Fibroblast of peridontal ligament (primary cell): ENCODE measurements at regions not wholly inside any gene's neighbourhood (a gene's known extent, or its start where the extent isn't known, plus 50 kb on each side); places are given as distances from the start of the nearest gene placed in this dataset.
A peak's percentile ranks its signal among the peaks of the same experiment; 100 is the strongest.

ENCODE experiments used
- DNase-seq: peaks from one replicate; pipeline ENCODE4 v3.0.0-alpha.2; 2010; ENCODE audit errors: extremely low read depth

DNA sequence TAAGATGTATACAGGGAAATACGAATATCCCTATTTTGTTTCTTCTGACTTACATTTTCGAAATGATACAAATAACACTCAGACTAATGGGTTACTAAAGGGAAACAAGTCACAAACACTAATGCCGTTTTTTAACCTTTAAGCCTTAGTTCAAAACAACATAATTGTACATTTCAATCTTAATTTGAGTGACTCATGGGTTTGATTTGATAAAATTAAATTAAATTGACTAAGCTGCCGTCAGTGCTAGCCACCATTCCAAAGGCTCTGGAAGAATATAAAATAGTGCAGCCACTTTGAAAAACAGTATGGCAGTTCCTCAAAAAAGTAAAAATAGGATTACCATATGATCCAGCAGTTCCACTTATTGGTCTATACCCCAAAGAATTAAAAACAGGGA is 133.8 kb upstream of the NT5C1B start:
- no peak for DNase-seq

DNA sequence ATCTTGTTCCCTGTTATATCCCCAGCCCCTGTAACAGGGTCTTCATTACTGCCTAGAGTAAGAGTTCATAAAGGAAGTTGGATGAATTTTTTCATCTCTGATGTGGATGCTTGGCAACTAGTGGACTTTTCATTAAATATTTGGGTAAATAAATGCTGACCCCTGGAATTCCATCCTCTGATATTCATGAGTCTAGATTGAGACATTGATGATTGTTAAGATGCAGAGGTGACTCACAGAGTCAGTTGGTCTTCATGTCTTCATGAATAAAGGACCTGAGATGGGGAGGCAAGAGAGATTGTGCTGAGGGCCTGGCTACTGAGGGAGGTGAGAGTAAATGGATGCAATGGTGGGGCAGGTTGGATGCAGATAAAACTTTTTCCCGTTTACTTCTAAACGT is 132.7 kb upstream of the NT5C1B start:
- DNase-seq: no peak

DNA sequence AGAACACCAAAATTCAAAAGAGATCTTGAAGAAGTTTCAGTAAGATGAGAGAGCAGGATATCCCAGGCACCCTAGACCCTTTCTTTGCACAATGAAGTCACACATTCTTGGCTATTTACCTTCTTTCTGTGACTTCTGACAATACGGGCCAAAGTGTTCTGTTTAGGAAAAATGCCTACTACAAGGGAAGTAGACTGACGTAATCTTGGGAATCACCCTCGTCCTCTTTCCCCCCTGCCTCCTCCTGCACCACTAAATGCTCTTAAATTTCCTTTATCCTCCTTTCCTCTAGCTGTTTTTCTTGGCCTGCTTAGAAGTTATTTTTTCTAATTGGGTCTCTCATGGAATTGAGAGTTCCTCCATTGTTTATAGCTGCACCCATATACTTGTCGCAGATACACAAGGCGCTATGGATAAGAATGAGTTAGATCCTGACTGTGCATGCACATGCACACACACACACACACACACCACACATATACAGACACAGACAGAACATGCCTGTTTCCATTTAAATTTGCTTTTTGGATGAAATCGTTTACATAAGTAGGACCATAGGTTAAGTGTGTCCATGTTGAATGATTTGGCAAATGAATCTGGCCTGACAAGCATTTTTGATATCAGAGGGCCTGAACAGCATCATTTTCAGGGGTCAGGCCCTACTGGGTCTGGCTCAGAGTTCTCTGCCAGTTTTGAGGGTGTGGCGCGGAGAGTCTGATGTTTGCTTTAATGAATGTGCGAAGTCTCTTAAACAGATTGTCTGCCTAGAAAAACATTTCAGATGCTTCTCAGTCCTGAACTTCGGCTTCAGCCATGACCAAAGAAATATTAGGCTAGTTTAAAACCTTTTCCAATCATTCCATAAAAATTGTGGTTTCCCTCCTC is 131.9 kb upstream of the NT5C1B start:
- peak; percentile 48 for DNase-seq

DNA sequence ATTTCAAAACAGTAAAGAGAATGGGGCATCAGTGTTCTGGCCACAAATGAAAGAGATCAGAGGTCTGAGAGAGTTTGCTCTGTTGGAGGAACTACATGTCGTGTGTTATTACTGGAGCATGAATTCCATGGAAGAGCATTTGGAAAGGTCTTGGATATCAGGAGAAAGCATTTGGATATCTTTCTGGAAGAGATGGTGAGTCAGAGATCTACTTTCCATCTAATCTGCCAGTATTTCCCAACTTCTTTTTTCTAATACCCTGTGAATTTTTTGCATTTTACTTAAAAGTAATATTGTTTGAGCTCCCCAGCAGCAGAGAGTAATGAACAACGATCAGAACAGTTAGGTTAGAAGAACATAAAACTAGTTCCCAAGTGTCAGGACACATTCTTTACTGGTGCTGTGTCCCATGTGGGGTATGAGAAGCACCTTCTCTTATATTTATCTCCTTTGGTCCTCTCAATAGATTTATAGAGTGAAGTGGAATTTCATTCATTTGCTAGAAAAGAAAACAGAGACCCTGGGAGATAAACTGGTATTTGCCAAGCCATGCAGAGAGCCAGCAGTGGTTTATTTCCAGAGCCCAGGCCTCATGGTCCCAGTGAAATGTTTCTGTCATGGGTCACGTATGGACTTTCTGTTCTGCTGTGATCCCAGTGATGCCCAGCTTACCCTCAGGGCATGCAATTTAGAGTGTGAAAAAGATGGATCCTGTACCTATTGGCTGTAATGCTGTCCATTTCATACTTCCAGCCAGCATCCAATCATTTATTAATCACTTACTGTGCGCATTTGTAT is 130.8 kb upstream of the NT5C1B start:
- DNase-seq: peak; percentile 79

DNA sequence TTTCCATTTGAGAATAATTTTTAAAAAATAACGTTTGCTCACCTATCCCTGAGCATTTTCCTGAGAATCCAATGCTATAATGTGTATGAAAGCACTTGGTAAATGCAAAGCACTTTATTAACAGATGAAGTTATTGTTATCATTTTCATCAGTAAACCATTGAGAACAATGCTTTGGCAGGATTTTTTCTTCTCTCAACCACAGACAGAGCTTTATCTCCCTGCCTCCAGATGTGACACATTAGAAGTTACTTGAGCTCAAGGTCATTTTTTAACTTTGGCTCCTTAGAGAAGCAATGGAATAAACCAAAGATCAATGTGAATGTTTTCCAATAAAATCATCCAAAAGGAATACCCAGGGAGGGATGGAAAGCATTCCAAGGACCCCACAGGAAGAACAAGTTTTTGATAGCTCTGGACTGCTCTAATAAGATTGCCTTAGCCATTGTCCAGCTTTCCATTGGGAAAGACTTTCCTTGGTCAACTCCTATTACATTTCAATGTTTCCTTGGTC is 118.9 kb upstream of the NT5C1B start:
- DNase-seq: no peak

DNA sequence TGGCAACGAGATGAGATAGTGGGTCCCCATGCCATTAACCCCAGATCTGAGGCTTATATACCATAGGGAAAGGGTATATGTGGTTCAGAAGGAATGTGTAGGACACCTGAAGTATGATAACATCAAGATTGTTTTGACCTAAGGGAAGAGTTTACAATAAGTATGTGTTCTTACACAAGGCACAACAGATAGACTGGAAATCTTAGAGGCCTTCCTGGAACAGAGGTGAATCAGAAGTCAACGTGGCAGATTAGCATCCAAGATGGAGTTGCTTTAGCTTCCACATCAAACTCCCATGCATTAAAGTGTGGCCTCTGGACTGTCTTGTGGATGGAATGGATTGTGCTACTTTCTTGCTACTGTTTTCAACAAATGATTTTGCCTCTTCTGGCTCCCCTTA is 116.6 kb upstream of the NT5C1B start:
- no peak for DNase-seq

DNA sequence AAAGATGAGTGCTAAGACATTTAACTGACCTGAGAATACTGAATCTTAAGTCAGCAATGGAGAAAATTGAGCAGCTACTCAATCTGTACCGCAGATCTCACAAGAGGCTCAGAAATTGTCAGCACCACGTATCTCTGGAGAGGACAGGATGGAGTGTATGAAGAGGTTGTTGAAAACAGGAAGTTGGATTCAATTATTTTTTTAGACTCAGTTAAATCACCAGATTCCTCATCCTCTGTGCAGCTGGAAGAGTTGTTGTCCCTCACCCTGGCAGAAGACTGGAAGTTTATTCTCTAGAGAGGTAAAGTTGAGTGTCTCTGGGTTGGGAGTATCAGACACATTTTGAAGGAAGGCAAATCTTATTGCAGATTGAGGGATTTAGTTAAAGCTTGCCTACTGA is 114.9 kb upstream of the NT5C1B start:
- no peak for DNase-seq

DNA sequence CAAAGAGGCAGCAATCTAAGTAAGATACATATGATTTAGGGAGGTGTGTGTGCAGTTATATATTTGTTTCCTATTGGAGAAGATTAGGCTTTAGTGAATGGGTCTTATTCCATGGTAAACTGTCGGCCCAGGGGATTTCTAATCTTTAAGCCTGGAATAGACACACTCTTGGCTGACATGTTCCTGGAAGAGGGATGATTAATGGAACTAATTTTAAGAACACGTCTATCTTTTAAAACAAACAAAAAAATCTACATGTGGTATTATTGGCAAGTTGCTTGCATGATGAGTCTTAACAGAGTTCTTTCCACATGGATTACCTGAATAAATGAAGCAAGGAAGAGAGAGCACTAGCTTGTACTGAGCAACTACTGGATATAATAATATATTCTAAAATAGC is 114.2 kb upstream of the NT5C1B start:
- no peak for DNase-seq

DNA sequence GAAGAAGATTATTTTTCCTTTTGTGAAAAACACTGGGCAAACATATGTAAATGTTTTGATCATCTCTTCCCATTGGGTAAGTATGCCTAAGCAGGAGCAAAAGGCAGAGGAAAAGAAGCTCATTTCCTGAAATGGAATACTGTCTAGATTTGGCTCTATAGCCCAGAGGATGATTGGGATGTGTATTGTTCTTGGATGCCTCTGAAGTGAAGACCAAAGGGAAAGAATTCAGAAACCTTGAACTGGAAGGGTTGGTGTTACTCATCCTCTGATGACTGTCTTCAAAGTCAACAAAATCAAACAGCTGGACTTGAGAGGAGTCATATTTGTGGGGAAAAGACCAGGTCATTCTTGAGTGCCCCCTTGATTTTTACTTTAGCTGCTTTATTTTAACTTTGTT is 112.6 kb upstream of the NT5C1B start:
- peak; percentile 75 for DNase-seq

DNA sequence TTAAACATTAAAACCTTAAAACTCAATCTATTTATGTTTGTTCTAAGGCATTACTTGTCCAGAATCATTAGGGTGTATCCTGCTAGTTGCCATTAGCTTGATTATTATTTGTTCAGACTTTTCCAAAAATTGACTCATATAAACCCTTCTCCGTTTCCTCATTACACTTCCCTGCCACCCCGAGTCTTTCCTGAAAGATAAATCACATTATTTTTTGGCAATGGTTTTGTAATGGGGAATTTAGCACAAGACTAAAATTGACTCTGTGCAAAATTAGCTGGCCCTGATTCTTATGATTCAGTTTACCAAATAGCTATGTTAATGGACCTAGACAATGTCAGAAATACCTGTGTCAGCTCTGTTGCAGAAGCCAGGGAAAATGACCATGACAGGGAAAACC is 112.2 kb upstream of the NT5C1B start:
- DNase-seq: no peak

DNA sequence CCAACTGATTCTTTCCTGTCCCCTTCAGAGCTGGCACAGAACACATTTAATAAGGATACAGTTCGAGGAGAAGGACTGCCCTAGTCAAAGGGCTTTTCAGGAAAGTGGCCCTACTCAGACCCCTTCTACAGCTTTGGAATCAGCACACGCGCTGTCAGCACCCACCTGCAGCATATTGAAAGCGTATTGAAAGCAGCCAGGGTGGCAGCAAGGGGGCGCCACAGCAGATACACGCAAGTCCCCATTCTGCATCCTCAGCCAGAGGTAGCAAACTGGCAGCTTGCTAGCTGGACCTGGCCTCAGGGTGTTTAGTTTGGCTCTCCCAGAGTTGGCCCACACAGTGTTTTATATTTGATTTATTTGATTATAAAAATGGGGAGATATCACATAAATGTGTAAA is 101.0 kb upstream of the NT5C1B start:
- DNase-seq: no peak

DNA sequence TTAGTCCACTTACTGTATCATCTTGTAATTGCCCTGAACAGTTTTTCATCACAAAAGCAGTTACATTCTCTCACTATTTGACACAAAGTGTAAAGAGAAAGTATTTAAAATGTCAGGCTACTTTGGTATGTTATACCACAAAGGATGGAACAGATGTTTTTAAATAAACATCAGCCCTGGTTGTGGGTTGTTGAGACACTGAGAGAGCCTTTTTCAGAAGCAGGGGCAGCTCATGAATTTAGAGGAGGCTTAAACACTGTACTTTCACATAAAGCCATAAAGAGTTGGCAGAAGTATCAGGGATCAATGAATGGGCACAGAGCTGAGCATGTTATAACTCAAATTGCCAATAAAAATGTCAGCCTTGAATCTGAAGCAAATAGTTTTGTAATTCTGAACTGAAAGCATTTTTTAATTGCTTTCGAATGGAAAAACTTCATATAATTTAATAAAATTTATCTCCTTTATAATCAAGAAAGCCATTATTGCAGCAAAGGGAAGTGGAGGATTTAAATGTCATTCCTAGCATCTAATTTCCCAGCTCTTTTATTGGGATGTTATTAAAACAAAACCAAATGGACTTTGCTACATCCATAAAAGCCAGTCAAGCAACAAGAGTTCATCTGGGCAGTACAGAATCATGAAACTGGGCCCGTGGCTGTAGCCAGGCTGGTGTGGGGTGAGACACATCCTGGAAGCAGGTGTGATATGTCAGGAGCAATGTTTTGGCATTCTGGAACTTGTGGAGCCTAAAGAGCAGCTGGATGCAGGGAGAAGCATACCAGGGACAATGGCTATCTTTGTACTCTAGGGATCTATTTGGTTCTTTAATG is 95.1 kb upstream of the NT5C1B start:
- peak; percentile 86 for DNase-seq

DNA sequence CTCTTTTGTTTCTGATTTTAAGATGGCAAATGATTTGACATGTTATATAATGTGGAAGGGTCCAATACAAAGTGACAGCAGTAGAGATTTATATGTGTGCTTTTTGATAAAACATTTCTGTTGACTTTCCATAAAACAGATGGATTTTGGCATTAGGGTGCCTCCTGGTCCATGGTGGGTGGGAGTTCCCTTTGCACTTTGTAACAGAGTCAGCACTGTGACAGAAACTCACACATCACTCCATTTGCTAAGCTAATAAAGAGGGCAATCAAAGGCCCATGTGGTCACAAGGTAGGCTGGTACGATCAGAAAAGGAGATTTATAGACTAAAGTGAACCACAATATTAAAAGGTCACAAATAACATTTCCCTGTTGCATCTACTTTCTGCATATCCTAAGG is 93.3 kb upstream of the NT5C1B start:
- no peak for DNase-seq

DNA sequence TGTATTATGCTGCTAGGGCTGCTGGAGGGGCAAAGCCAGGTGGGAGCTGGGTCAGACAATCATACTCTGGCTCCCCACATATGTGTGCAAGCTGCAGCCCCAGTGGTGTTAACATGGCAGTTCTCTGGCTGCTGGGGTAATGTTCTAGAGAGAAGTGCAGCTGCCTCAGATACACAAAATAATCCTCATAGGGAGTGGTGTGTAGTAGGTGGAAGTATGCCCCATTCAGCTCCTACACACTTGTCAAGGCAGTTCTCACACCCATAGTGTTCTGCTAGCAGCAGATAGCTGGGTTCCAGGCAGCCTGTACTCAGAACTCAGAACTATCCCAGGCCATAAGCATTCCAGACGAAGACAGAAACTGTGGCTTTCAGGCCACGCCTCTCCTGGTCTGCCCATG is 87.9 kb upstream of the NT5C1B start:
- DNase-seq: no peak

DNA sequence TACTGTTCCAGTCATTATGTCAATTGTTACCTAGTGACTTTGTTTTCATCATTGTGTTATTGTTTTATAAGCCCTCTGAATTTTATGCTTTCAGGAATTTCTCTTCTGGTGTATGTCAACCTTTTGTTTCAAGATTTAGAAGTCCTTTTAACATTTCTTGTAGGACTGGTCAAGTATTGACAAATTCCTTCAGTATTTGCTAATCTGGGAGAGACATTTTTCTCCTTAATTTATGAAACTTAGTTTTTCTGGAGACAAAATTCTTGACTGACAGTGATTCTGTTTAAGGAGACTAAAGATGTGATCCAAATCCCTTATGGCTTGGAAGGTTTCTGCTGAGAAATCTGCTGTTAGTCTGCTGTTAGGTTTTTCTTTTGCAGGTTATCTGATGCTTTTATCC is 84.9 kb upstream of the NT5C1B start:
- DNase-seq: no peak

DNA sequence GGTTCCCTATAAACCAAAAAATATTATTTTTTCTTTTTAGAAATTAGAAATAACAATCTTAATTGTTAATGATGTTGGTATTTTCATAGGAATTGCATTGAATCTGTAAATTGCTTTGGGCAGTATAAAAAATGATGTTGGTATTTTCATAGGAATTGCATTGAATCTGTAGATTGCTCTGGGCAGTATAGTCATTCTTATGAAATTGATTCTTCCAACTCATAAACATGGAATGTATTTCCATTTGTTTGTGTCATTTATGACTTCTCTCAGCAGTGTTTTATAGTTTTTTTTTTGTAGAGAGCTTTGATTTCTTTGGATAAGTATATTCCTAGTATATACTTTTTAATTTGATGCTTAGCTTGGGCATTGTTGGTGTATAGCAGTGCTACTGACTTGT is 82.0 kb upstream of the NT5C1B start:
- no peak for DNase-seq

DNA sequence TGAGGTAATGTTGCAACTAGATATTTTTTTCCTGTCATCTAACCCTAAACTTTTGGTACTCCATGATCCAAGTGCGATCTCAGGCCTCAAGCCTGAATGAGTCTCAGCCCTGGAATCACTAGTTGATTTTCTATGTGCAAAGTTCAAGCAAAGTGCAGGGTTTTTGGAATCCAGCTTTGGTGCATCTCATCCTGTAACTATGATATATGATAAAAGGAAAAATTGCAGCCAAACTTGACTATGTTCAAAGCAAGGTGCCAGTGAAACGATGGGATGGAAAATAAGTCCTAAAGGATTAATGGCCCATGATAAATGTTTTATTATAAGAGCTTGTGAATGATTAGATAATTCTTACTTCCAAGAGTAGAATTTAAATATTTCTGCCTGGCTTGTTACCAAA is 78.9 kb upstream of the NT5C1B start:
- DNase-seq: no peak

DNA sequence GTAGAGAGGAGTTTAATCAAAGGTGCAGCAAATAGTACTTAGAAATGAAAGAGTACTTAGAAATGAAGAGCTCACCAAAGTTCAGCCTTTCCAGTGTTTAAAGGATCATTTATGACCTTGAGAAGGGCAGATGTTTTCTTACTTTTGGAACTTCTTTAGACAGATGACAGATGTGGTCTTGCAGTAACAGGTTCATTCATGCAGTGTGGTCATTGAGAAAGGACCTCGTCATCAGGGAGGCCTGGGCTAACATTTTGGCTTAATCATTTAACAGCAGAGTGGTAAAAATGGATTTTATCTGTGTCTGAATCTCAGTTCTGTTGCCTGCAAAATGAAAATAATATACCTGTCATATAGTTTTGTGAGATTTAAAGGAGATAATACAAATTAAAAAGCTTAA is 75.1 kb upstream of the NT5C1B start:
- DNase-seq: no peak

DNA sequence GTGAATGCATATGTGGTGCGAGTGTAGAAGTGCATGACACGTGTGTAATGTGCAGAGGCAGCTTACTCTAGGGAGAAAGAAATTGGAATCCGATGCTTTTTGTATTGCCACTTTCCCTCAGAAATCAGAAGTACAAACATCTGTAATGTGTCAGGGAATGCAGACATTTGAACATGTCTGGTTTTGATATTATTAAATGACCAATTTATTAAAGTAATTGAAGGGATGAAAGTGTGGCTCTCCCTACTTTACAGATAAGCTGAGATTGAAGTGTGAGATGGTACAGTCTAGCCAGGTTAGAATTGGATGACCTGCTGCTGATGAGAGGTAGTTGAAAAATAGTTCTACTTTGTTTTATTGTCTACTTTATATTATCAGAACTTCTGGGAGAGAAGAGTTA is 74.5 kb upstream of the NT5C1B start:
- no peak for DNase-seq

DNA sequence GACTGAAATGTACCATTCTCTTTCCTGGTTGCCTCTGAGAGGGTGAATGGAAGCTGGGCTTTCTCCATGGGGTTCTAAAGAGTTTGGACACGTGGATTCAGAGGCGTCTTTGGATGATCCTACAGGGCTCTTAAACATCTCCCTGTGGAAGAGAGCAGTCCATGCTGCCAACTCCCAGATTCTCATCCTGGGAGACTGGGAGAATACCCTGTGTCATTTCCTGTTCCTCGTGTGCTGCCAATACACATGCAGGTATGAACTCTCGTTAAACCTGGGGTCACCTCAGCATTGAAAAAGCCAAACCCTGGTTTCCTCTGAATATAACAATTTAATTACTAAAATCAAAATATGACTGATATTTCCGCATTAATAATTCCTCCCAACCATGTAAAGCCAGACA is 73.3 kb upstream of the NT5C1B start:
- no peak for DNase-seq

DNA sequence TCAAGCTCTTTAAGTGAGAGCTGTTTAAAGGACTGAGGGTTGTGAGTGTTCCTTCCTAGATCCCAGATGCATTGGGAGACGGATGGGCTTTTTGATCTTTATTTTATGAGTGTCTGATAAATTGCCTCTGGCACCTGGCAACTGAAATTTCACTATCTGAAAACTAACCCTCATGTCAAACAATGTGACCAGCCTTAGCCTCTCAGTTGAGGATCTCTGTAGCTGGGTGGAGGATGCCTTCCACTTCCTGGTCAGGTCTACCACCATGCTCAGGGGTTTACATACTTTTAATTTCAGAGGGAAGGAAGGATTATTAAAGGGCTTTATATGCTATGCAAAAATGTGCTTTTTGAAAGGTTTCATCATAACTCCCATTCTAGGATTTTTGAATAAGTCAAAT is 70.5 kb upstream of the NT5C1B start:
- DNase-seq: no peak

DNA sequence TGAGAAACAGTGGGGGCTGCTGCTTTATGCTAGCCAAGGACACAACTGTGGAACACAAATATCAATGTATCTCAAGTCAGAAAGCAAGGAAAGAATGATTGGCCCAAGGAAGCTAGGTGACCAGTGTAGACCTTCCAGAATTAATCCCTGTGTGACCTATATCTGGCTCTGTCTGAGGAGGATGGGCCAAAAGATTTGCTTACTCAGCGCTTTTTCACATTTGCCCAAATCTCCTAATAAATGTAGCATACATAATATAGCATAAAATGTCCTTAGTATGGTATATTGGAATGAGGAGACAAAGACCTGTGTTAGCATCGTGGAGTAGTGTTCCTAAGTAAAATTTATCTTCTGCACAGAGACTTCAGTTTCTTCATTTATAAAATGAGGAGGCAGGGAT is 66.7 kb upstream of the NT5C1B start:
- DNase-seq: no peak
